ENCODE measurements at regions not wholly inside any gene's neighbourhood (a gene's known extent, or its start where the extent isn't known, plus 50 kb on each side); places are given as distances from the start of the nearest gene placed in this dataset.
"Not testable (repeated sequence)": the region's sequence is repeated elsewhere in the genome, so short reads cannot be mapped to it uniquely, and the experiment has no call there.

GRCh38 chr17:37859451-37859850, 64.8 kb upstream of the TBC1D3K start:
- DNase-seq = no peak

- DNase-seq = not testable (repeated sequence)
Observed at GRCh38 chr17:37858391-37858790, 65.8 kb upstream of the TBC1D3K start.

- no peak for DNase-seq
Observed at GRCh38 chr17:37856245-37856644, 68.0 kb upstream of the TBC1D3K start.

- no peak for DNase-seq
Observed at GRCh38 chr17:37849617-37849972, 74.6 kb upstream of the TBC1D3K start.

- no peak for DNase-seq
Observed at GRCh38 chr17:37848690-37849616, 75.3 kb upstream of the TBC1D3K start.

- DNase-seq = no peak
Observed at GRCh38 chr17:37847811-37848331, 76.3 kb upstream of the TBC1D3K start.

- no peak for DNase-seq
Observed at GRCh38 chr17:37847102-37847501, 77.1 kb upstream of the TBC1D3K start.

GRCh38 chr17:37844977-37845293, 79.3 kb upstream of the TBC1D3K start:
- DNase-seq = no peak

- DNase-seq = no peak
Observed at GRCh38 chr17:37844158-37844976, 79.8 kb upstream of the TBC1D3K start.

GRCh38 chr17:37842401-37842800, 81.8 kb upstream of the TBC1D3K start:
- DNase-seq = no peak

GRCh38 chr17:37841232-37841631, 83.0 kb upstream of the TBC1D3K start:
- DNase-seq = no peak

GRCh38 chr17:37840576-37840975, 83.6 kb upstream of the TBC1D3K start:
- no peak for DNase-seq

- DNase-seq = no peak
Observed at GRCh38 chr17:37839196-37839978, 84.8 kb upstream of the TBC1D3K start.

GRCh38 chr17:37838276-37838675, 85.9 kb upstream of the TBC1D3K start:
- no peak for DNase-seq

GRCh38 chr17:37836593-37836992, 87.6 kb upstream of the TBC1D3K start:
- no peak for DNase-seq

- DNase-seq = no peak
Observed at GRCh38 chr17:37834168-37834567, 89.3 kb upstream of the HNF1B start.

GRCh38 chr17:37833237-37833859, 88.5 kb upstream of the HNF1B start:
- DNase-seq = no peak

- no peak for DNase-seq
Observed at GRCh38 chr17:37831986-37832385, 87.1 kb upstream of the HNF1B start.

- no peak for DNase-seq
Observed at GRCh38 chr17:37831492-37831891, 86.6 kb upstream of the HNF1B start.

GRCh38 chr17:37830151-37830993, 85.5 kb upstream of the HNF1B start:
- DNase-seq = no peak

GRCh38 chr17:37829592-37830123, 84.8 kb upstream of the HNF1B start:
- no peak for DNase-seq

Measured in occipital lobe (tissue), 1 donor.